ENCODE measurements at regions not wholly inside any gene's neighbourhood (a gene's known extent, or its start where the extent isn't known, plus 50 kb on each side); places are given as distances from the start of the nearest gene placed in this dataset.

- no peak for TF ChIP-seq EP300 (IDR thresholded peaks at IDR 0.05)
- TF ChIP-seq, protein P1, sequence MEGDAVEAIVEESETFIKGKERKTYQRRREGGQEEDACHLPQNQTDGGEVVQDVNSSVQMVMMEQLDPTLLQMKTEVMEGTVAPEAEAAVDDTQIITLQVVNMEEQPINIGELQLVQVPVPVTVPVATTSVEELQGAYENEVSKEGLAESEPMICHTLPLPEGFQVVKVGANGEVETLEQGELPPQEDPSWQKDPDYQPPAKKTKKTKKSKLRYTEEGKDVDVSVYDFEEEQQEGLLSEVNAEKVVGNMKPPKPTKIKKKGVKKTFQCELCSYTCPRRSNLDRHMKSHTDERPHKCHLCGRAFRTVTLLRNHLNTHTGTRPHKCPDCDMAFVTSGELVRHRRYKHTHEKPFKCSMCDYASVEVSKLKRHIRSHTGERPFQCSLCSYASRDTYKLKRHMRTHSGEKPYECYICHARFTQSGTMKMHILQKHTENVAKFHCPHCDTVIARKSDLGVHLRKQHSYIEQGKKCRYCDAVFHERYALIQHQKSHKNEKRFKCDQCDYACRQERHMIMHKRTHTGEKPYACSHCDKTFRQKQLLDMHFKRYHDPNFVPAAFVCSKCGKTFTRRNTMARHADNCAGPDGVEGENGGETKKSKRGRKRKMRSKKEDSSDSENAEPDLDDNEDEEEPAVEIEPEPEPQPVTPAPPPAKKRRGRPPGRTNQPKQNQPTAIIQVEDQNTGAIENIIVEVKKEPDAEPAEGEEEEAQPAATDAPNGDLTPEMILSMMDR (IDR thresholded peaks at IDR 0.05), result no peak
Measured at GRCh38 chr4:11198516-11199305, 230.0 kb downstream of the HS3ST1 start.

Data from tibial nerve (tissue), 4 donors.